HG03135 (cell line): ENCODE measurements at regions not wholly inside any gene's neighbourhood (a gene's known extent, or its start where the extent isn't known, plus 50 kb on each side); places are given as distances from the start of the nearest gene placed in this dataset.
"Not testable (repeated sequence)": the region's sequence is repeated elsewhere in the genome, so short reads cannot be mapped to it uniquely, and the experiment has no call there.

Experiments used
- ATAC-seq: cut with Tn5 transposase; IDR thresholded peaks from one replicate; pipeline ENCODE4 v1.9.1; 2021; ENCODE audit warnings: mild to moderate bottlenecking, moderate library complexity; ENCODE audit not compliant: unreplicated experiment

DNA sequence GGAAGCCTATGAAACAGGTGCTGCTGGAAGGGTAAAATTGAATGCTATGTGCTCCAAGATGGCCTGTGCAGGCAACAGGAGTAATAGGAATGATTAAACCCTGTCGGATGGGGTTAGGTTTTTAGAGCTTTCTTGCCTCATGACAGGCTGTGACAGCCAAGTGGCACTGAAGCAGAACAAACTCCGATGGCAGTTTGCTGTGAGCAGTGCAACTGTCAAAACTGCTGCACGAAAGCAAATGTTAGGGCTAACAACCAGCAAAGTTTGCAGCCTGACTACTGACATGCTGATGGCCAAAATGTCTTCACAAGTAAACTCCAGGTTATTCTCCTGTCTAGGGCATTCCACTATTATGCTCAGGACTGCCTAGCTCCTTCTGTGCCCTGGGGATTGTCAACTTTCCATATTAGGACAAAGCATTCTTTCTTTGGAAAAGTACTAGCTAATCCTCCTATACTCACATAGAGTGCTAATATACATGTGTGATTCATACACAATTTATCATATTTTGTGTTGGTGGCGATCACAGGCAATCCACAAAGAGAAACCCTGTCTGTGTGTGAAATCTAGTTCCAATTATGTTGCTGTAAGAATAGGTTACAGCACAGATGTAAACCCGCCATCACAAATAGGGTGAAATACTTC lies 486.6 kb upstream of the TENM3 start:
- ATAC-seq = no peak

DNA sequence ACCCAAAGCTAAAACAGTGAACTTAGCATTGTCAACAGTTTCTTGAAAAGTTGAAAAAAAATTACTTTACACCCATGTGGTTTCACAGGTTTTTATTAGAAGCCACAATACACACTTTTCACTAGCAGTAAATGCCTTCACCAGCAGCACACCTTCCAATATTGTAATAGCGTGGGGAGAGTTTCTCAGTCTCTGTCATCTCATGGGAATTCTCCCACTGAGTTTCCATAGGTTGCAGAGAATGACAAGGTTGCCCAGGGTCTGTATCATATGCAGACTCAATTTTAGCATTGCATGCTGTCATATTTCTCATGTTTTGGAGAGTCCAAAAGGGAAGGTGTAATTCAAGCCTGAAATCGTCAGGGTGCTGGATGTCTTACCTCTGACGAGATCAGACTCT lies 486.1 kb upstream of the TENM3 start:
- no peak for ATAC-seq

DNA sequence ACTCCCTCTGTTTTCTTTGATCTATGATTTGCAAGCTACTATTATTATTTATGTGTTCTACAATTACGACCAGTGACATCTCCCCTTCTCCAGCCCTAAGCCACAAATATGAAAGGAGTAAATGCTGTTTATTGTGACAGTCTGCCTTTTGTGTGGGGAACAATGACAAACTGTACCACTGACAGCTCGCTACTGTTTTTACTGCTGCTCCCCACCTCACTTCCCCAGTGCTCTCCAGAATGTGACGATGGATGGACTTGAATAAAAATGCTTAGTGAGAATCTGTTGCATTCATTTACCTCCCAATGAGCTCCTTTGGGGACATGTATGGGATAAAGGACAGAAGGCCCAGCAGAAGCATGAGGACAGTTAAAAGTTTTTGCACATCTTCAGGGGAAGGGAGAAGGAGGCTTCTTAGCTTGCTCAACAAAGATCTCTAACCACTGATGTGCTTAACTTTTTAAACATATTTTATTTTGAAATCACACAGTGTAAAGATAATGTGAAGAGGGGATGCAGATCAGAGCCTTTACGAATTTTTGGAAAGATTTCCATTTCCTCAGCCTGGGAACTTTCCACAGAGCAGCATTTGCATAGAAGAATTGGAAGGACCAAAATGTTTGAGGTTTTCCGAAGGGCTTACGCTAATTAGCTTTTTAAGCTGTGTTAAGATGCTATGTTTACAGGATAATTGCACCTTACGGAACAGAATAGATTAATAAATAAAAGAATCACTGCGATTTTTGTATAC lies 485.1 kb upstream of the TENM3 start:
- no peak for ATAC-seq

DNA sequence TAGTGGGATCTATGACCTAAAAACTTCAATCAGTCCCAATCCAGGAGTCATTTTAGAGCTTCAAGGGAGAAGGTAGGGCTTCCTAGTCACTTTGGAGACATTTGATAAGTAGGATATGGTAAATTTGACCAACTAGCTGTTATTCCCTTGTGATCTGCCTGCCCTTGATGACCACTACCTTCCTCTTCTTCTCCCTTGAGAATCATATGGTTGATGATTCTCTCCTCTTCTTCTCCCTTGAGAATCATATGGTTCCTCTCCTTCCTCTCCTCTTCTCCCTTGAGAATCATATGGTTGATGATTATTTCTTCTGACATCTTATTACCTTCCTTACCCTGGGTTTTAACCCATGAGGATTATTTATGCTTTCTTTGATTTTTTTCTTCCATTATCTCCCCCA lies 482.6 kb upstream of the TENM3 start:
- ATAC-seq = no peak

DNA sequence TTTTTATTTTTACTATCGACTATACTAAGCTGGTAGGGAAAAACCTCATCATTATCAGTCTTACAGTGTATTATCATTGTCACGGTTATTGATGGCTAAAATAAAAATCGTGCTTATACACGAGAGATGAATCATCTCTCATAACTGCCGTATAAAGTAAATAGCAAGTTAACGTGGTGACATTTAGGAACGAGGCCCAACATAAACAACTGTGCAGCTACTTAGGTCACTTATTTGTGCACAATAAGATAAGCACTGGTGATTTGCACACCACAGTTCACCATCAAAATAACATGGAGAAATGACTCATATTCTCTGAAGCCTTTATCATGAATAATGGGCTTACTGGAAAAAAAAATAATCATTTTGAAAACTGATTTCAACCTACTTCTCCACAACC lies 482.0 kb upstream of the TENM3 start:
- no peak for ATAC-seq

DNA sequence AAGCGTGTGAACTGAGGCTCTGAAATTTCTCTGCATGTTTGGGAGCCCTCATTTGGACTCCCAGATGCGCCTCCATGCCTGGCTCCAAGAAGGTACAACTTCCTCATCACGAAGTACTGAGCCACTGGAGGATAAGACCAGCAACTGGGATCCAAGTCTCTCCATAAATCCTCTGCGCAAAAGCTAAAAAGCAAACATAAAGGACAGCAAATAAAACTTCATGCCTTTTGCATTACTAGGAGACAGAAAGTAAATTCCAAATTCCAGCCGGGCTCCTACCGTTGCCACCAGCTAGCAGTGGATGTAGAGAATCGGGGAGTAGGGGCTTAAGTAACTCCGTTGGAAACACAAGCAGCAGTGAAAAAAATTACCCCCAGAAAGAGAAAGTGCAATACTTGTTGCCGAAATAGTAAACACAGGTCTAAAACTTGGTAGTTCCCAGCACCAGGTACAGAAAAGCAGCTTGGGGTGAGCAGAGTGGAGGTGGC lies 477.1 kb upstream of the TENM3 start:
- no peak for ATAC-seq

DNA sequence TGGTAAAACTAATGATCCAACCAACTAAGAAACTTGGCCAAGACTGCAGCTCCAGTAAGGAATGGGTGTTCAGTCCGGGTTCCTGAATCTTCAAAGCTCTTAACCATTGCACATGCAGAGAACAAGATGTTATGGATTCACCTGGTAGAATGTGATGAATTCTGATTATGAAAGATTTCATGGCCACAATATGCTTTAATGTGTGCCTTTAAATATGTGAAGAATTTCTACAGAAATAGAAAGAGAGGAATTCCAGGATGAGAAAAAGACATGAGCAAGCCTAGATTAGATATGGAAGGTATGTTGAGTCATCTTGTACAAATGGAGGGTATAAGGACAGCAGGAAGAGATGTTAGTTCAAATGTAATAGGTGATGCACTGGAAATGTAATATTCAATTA lies 472.2 kb upstream of the TENM3 start:
- no peak for ATAC-seq

DNA sequence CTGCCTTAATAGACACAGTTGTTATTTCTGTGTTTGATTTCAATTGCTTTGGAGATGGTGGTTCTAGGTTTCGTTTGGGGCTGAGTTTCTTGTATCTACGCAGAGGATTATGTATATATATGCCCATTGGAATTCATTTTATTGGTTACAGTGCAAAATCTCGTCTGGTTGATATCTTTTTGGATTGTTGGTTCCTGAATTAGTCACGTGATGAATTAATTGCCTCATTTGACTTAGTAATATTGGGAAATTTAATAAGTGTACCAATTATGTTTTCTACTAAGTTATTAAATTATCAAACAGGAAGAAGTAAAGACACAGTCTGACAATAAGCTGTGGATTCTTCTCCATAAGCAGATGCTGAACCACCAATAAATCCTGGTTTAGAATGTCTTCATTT lies 467.9 kb upstream of the TENM3 start:
- no peak for ATAC-seq

DNA sequence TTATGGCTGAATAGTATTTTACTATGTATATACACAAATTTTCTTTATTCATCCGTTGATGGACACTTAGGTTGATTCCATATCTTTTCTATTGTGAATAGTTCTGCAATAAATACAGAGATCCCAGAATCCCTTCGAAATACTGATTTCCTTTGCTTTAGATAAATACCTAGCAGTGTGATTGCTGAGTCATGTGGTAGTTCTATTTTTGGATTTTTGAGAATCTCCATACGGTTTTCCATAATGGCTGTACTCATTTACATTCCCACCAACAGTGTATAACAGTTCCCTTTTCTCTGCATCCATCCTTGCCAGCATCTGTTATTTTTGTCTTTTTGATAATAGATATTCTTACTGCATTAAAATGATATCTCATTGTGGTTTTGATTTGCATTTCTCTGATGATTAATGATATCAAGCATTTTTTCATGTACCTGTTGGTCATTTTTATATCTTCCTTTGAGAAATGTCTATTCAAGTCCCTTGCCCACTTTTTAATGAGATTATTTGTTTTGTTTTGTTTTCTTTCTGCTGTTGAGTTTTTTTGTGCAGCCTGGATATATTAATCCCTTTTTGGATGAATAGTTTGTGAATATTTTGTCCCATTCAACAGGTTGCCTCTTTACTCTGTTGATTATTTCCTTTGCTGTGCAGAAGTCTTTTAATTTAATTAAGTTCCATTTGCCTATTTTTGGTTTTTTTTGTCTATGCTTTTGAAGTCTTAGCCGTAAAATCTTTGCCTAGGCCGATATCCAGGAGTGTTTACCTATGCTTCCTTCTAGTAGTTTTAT lies 466.7 kb upstream of the TENM3 start:
- ATAC-seq = no peak

DNA sequence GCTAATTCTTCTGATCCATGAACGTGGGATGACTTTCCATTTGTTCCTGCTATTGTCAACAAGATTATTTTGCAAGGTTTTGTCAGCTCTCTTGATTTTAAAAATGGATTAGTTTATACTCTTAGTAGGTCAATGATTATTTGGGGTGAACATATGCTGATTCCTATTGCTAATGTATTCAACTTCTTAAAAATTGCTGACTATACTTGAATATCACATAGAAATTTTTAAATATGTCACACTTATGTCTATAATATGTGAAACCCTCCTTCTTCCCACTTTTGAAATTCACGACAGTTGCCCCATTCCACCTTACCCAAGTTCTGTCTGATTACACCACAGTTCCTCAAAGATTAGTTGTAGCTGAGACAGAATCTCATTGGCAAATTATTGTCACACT lies 465.7 kb upstream of the TENM3 start:
- no peak for ATAC-seq

DNA sequence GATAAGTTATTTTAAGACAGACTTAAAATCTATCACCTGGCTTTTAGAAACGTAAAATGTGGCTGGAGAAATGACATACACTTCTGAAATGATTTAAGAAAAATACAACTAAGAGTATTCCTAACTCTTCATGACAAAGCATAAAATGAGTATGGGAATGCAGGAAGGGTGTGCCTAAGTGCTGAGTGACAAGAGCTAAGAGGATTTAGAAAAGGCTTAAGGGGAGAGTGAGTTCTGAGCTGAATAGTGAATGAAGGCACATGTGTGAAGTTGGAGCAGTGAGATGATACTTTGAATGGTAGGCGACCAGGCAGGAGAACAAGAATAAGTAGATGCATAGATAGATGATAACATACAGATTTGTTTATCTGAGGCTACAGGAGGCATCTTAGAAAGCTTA lies 458.3 kb upstream of the TENM3 start:
- ATAC-seq = no peak

DNA sequence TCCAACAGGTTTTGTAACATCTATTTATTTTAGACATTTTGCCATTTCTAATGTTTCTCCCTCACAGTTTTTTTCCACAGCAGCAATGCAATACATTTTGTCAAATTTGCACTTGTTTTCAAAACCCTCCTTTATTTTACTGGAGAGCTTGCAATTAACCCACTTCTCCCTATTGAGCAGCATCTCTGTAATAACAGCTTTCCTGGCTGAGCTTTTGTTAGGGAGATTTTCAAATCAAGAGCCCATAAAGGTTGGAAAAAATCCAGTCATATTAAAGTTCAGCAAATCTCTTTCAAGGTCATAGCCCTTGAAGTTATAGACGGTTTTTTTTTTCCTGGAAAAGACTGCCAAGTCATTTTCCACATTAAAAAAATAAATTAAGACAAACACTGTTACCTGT lies 450.6 kb upstream of the TENM3 start:
- ATAC-seq = no peak

DNA sequence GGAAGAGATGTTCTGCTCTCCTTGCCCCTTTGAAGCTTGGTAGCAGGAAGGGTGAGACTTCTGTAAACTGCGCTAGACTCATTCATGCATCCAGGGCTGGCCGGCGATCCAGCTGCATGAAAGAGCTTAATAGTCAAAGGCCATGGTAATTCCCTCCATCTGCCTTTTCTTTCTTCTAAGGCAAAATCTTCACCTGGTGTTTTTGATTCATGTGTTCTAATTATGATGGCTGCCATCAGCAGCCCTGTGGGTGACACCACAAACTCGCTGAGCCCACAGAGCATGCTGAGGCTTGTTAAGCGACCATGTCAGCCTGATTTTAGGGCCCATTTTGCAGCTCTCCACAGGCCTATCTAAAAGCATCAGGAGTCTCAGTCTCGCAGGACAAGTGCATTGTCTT lies 450.1 kb upstream of the TENM3 start:
- ATAC-seq = no peak

DNA sequence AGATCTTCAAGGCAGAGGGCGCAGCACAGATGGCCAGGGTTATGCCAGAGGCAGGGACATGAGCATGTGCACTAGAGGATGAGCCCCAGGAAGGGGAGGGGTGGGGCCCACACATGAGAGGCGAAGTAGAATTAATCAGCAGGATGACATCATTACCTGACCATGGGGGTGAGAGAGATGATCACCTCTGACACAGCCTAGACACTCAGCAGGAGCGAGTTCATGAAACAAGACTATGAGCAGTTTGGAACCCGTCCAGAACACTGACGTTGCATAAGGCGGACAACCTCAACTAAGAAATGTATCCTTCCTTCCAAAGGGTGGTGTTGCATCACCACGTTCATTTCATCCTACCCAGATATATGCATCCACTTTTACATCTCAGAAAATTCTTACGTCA lies 446.7 kb upstream of the TENM3 start:
- no peak for ATAC-seq

DNA sequence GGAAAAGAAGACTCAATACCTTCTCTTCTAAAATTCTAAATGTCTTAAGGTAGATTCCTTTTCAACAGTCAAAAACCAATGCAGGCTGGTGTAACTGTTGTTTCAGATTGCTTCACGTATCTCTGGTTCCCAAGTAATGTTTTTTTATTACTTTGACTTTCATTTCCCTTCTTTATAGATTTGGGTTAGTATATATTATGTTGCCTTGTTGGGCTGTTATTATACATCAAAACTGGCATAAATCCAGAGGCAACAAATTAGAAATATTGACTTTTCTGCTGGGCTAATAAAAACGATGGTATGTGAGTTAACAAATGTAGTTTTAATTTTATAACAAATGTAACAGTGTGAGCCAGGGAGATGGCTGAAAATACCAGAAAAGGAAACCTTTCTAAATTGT lies 444.7 kb upstream of the TENM3 start:
- no peak for ATAC-seq

DNA sequence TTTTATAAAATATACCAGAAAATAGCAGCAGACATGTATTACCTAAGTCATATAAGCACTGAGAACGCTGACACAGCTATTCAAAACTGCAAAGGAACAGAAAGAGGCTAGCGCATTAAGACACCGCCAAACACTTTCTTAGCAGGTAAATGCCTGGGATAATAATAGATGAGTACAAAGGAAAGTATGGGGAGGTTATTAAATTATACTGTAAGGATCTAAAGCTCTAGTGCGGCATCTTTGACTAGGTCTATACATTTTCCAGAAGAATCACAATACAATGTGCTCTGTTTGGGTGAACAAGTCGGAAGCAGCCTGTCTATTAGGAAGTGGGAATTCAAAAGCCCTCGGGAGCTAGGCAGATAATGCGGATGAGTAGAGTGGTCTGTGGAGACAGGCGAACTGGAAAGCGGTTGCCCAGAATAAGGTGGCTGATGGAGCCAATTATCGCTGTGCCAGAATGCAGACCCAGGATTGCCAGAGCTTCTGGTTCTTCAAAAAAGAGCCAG lies 443.6 kb upstream of the TENM3 start:
- ATAC-seq = no peak

DNA sequence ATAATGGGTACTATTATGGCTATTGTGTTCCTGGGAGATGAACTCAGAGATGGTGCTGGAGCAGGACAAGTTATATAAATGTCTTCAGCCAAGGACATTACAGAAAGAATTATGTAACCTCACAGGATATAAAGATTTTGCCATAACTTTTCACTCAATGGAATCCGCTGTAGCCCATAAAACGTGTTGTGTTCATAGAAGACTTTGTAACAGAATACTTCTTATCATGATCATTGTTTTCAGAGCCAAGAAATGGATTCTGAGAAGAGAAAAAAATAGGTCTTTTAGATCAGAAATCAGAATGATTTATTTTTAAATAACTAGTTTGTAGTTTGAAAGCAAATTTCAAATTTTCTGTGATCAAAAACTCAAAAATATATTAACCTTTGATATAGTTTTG lies 441.0 kb upstream of the TENM3 start:
- ATAC-seq = no peak

DNA sequence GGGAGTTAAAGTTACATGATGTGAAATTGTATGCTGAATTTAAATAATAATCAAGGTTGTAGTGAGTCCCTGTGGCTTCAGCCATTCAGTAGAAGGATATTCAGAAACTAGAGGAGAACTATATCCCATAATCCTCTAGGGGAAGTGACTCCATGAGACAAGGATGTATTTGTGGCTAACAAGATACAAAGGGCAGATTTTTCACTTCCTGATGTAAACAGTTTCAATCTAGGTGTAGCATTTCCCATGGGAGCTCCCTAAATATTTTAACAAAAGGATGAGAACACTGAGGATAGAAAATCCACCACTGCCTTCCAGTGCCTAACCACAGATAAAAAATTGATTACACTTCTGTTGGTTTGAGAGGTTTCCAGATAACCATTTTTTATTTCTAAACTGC lies 435.4 kb upstream of the TENM3 start:
- no peak for ATAC-seq

DNA sequence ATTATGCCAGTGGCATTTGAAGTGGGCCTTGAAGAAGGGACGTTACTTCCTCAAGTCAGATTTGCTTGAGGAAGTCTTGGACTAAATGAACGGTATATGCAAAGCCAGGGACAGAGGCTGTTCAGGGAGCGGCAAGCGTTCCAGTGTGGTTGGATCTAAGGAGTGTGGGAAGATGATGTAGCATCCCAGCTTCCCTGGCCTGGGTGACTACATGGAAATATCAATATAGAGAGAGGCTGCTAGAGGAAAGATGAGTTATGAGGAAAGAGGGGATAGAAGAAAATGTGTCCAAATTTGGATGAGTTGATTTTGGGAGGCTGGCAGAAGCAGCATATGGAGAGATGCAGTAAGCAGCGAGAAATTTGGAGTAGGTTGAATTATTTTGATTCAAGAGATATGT lies 432.5 kb upstream of the TENM3 start:
- no peak for ATAC-seq

DNA sequence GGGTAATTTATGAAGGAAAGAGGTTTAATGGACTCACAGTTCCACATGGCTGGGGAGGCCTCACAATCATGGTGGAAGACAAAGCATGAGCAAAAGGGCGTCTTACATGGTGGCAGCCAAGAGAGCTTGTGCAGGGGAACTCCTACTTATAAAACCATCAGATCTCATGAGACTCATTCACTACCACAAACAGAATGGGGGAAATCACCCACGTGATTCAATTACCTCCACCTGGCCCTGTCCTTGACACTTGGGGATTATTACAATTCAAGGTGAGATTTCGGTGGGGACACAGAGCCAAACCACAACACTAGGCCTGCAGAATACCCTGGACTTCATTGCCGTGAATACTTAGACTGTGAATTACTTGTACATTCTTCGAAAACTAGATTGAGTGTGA lies 431.7 kb upstream of the TENM3 start:
- ATAC-seq = not testable (repeated sequence)

DNA sequence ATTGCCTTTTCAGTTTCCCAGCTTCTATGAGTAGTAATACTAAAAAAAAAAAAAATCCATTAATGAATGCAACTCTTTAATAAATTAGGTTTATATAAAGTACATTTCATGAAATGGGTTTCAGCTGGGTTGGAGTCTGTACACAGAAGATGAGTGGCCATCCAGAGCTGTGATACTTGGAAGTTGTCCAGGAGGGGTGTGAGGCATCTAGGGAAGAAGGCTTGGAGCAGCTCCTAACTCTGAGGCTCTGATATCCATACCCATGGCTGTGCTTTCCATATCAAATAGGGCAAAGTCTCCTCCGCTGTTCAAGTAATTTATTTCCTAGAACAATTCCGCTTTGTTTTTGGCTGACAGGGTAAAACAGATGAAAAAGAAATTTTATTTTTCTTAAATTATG lies 423.3 kb upstream of the TENM3 start:
- no peak for ATAC-seq

DNA sequence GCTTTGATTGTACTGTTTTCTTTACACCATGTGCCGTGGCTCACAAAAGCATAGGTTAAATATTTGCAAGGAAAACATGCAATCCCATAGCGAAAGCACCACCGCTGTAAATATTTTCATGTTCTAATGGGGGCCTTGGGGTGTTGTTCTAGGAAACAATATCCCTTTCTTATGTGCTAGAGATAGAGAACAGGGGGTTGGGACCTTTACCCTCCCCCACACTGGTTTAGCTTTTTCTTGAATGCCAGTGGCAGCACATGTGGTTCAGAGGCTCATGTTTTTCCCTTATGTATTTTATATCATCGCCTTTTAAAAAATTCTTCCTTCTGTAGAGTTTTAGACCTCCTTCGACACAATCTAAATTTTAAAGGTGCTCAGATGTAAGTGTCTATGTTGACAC lies 422.6 kb upstream of the TENM3 start:
- no peak for ATAC-seq
